CD14-positive monocyte (primary cell): ENCODE measurements at regions not wholly inside any gene's neighbourhood (a gene's known extent, or its start where the extent isn't known, plus 50 kb on each side); places are given as distances from the start of the nearest gene placed in this dataset.

Source experiments
- DNase-seq, 3 donors: peaks; one replicate each; pipeline ENCODE4 v3.0.0-alpha.2; 2011 to 2022
- H2AFZ ChIP-seq: 2 replicates; pipeline ENCODE4 v1.6.0; 2012; ENCODE audit warnings: mild to moderate bottlenecking, low read depth, low read length, inconsistent platforms; ENCODE audit not compliant: insufficient read depth, poor library complexity, severe bottlenecking
- H3K27ac ChIP-seq, 2 donors: 1 replicate in 1 of 2; 2 replicates in 1 of 2; pipeline ENCODE4 v1.5.1; 2012 to 2013; ENCODE audit warnings: low read length in 2 of 2, control low read depth in 1 of 2, inconsistent platforms in 1 of 2, low read depth in 1 of 2, mild to moderate bottlenecking in 1 of 2
- H3K27me3 ChIP-seq, 2 donors: one replicate each; pipeline versions ENCODE4 v1.6.0 to v1.6.1; 2011 to 2013; ENCODE audit warnings: low read length in 2 of 2; ENCODE audit not compliant: control insufficient read depth in 2 of 2, insufficient read depth in 2 of 2
- H3K36me3 ChIP-seq, 2 donors: replicated peaks in 1 of 2; 1 replicate in 1 of 2; 2 replicates in 1 of 2; pipeline versions ENCODE4 v1.5.1 to v1.6.1; 2012 to 2013; ENCODE audit warnings: low read length in 2 of 2, control low read depth in 1 of 2, inconsistent platforms in 1 of 2, mild to moderate bottlenecking in 1 of 2; ENCODE audit not compliant: insufficient read depth in 2 of 2, control insufficient read depth in 1 of 2
- H3K4me1 ChIP-seq, 2 donors: 1 replicate in 1 of 2; 2 replicates in 1 of 2; pipeline versions ENCODE4 v1.5.1 to v1.6.1; 2012 to 2013; ENCODE audit warnings: low read length in 2 of 2, control low read depth in 1 of 2, inconsistent platforms in 1 of 2, mild to moderate bottlenecking in 1 of 2, moderate library complexity in 1 of 2; ENCODE audit not compliant: insufficient read depth in 2 of 2, control insufficient read depth in 1 of 2
- H3K4me2 ChIP-seq: replicated peaks from 2 replicates; pipeline ENCODE3; 2012; ENCODE audit warnings: low read length, moderate library complexity, mild to moderate bottlenecking; ENCODE audit not compliant: poor library complexity, severe bottlenecking; ENCODE audit errors: extremely low read depth
- H3K4me3 ChIP-seq, 3 experiments: fragments of 200-600 bp in 1 of 3; sonication (generic) in 1 of 3; replicated peaks in 1 of 3; 1 replicate in 2 of 3; 2 replicates in 1 of 3; pipeline ENCODE4 v1.5.1; 2011 to 2013; ENCODE audit warnings: low read length in 3 of 3, mild to moderate bottlenecking in 3 of 3, control low read depth in 2 of 3, low read depth in 2 of 3, inconsistent platforms in 1 of 3, moderate library complexity in 1 of 3
- H3K79me2 ChIP-seq: 2 replicates; pipeline ENCODE4 v1.6.0; 2012; ENCODE audit warnings: mild to moderate bottlenecking, control low read depth, inconsistent platforms, low read length, moderate library complexity; ENCODE audit not compliant: insufficient read depth
- H3K9ac ChIP-seq: 2 replicates; pipeline ENCODE4 v1.6.0; 2017; ENCODE audit warnings: low read length, mild to moderate bottlenecking; ENCODE audit not compliant: insufficient read depth, poor library complexity, severe bottlenecking
- H3K9me3 ChIP-seq, 2 donors: replicated peaks in 1 of 2; 1 replicate in 1 of 2; 2 replicates in 1 of 2; pipeline versions ENCODE4 v1.5.1 to v1.6.1; 2012 to 2013; ENCODE audit warnings: low read length in 2 of 2, control low read depth in 1 of 2; ENCODE audit not compliant: control insufficient read depth in 1 of 2, insufficient read depth in 1 of 2
- H4K20me1 ChIP-seq: 2 replicates; pipeline ENCODE4 v1.6.0; 2012; ENCODE audit warnings: mild to moderate bottlenecking, low read length, control low read depth, moderate library complexity; ENCODE audit not compliant: insufficient read depth
- H3K27ac Mint-ChIP-seq, 7 donors: one replicate each; pipeline ENCODE4 v1.8.0; 2020; ENCODE audit warnings: mild to moderate bottlenecking in 7 of 7, mixed read lengths in 7 of 7, moderate library complexity in 6 of 7, inconsistent platforms in 2 of 7
- H3K27me3 Mint-ChIP-seq, 3 donors: one replicate each; pipeline ENCODE4 v1.8.0; 2021 to 2022; ENCODE audit warnings: low read depth in 3 of 3, mild to moderate bottlenecking in 3 of 3, mixed read lengths in 3 of 3, moderate library complexity in 3 of 3, inconsistent platforms in 1 of 3
- H3K36me3 Mint-ChIP-seq, 2 donors: one replicate each; pipeline ENCODE4 v1.8.0; 2020; ENCODE audit warnings: mixed read lengths in 2 of 2, inconsistent platforms in 1 of 2, mild to moderate bottlenecking in 1 of 2
- H3K4me1 Mint-ChIP-seq: one replicate; pipeline ENCODE4 v1.8.0; 2020; ENCODE audit warnings: mild to moderate bottlenecking, mixed read lengths
- H3K4me3 Mint-ChIP-seq, 2 donors: one replicate each; pipeline ENCODE4 v1.8.0; 2020; ENCODE audit warnings: mild to moderate bottlenecking in 2 of 2, mixed read lengths in 2 of 2, moderate library complexity in 1 of 2
- H3K9me3 Mint-ChIP-seq, 7 donors: one replicate each; pipeline ENCODE4 v1.8.0; 2020 to 2022; ENCODE audit warnings: mixed read lengths in 7 of 7, mild to moderate bottlenecking in 6 of 7, moderate library complexity in 6 of 7, inconsistent platforms in 2 of 7
- WGBS: methylation state at CpG from one replicate; pipeline ENCODE4 v1.1.5; 2013; ENCODE audit warnings: missing lambda C conversion rate; ENCODE audit not compliant: insufficient coverage; 5-methylcytosine and 5-hydroxymethylcytosine counted together
- intact Hi-C, 2 donors: fragments of 100-400 bp; cut with micrococcal nuclease; formaldehyde crosslinking; loops; one replicate each; pipeline versions ENCODE4 v1.15.0 to v1.15.1; 2023
- TF ChIP-seq, protein P1 (sequence below): fragments of 200-600 bp; IDR thresholded peaks from one replicate; pipeline ENCODE4 v1.8.0; 2022; ENCODE audit warnings: antibody characterized with exemption, mild to moderate bottlenecking

DNA sequence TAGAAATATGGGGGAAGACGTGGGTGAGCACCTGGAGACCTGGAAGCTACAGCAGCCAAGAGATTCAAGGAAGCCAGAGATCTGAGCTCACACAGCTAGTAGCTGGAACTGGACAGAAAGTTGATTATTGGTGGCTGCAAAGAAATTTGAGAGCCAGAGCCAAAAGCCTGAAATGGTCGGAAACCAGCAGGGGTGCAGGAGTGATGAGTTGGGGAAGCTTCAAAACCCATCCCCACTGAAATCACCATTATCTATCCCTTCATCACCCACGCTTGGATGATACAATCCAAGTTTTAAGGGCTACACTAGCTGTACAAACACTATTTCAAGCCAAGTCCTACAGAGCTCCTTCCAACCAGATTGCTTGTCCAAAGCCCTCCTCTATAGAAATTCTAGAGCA lies 296.1 kb upstream of the NEBL start:
- Histone ChIP-seq H3K9me3 (peaks cover 6 to 10% of the 10 kb centered on the region in 2 donors), H3K27ac (no peak overlapping the region), H3K4me3 (no peak overlapping the region), H3K4me2 (no peak overlapping the region), H3K9ac (no peak overlapping the region), H3K36me3 (no peaks in the 10 kb centered on the region), H3K4me1 (no peaks in the 10 kb centered on the region), H3K27me3 (no peaks in the 10 kb centered on the region), H4K20me1 (no peaks in the 10 kb centered on the region), H3K79me2 (no peaks in the 10 kb centered on the region), H2AFZ (no peak overlapping the region)
- WGBS, result 94% methylated on average over 2 of the region's 3 CpGs
- Mint-ChIP-seq H3K27ac (no peak overlapping the region), H3K4me1 (no peaks in the 10 kb centered on the region), H3K36me3 (peaks cover 0 to 3% of the 10 kb centered on the region in 2 donors), H3K4me3 (no peak overlapping the region), H3K9me3 (peaks cover 5 to 17% (median 11%) of the 10 kb centered on the region in 7 donors), H3K27me3 (peaks cover 0 to 5% (median 5%) of the 10 kb centered on the region in 3 donors)
- intact Hi-C loops, result no loop called here
- TF ChIP-seq, protein P1, sequence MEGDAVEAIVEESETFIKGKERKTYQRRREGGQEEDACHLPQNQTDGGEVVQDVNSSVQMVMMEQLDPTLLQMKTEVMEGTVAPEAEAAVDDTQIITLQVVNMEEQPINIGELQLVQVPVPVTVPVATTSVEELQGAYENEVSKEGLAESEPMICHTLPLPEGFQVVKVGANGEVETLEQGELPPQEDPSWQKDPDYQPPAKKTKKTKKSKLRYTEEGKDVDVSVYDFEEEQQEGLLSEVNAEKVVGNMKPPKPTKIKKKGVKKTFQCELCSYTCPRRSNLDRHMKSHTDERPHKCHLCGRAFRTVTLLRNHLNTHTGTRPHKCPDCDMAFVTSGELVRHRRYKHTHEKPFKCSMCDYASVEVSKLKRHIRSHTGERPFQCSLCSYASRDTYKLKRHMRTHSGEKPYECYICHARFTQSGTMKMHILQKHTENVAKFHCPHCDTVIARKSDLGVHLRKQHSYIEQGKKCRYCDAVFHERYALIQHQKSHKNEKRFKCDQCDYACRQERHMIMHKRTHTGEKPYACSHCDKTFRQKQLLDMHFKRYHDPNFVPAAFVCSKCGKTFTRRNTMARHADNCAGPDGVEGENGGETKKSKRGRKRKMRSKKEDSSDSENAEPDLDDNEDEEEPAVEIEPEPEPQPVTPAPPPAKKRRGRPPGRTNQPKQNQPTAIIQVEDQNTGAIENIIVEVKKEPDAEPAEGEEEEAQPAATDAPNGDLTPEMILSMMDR, result no peak
- no peak for DNase-seq

DNA sequence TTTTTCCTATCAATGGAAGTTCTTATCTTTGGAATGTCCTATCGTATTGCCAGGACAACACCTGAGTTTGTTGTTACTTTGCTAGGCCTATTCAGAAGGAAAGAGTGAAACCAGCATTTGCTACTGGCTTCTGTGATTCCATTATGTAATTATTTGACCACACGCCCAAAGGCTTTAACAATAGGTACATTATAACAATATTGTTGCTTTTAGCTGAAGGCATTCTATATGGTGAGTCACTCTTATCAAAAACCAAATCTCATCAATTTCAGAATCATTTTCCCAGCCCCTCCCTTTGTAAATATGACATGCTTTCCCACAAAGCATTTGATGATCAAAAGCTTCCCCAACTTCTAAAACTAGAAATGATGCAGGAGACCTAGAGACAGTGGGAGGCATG lies 294.4 kb upstream of the NEBL start:
- H3K79me2 ChIP-seq, result no peaks in the 10 kb centered on the region
- H3K4me1 ChIP-seq, result no peaks in the 10 kb centered on the region
- no peak overlapping the region for H3K4me3 Mint-ChIP-seq
- H3K27me3 ChIP-seq, result no peaks in the 10 kb centered on the region
- H3K9ac ChIP-seq, result no peak overlapping the region
- no peaks in the 10 kb centered on the region for H3K36me3 Mint-ChIP-seq
- no peaks in the 10 kb centered on the region for H4K20me1 ChIP-seq
- no peak for DNase-seq
- WGBS, result no CpG with 5 or more reads among the region's 2 CpGs
- H3K36me3 ChIP-seq, result no peaks in the 10 kb centered on the region
- TF ChIP-seq, protein P1, result no peak
- no peak overlapping the region for H3K27ac Mint-ChIP-seq
- no peak overlapping the region for H3K4me2 ChIP-seq
- H3K27ac ChIP-seq, result no peak overlapping the region
- no peak overlapping the region for H2AFZ ChIP-seq
- peaks cover 0 to 9% (median 2%) of the 10 kb centered on the region in 7 donors for H3K9me3 Mint-ChIP-seq
- no peaks in the 10 kb centered on the region for H3K4me1 Mint-ChIP-seq
- intact Hi-C loops, result no loop called here
- H3K9me3 ChIP-seq, result no peaks in the 10 kb centered on the region
- no peak overlapping the region for H3K4me3 ChIP-seq
- peaks cover 0 to 3% (median 2%) of the 10 kb centered on the region in 3 donors for H3K27me3 Mint-ChIP-seq
